GM19025 (cell line): ENCODE measurements at regions not wholly inside any gene's neighbourhood (a gene's known extent, or its start where the extent isn't known, plus 50 kb on each side); places are given as distances from the start of the nearest gene placed in this dataset.
"Not testable (repeated sequence)": the region's sequence is repeated elsewhere in the genome, so short reads cannot be mapped to it uniquely, and the experiment has no call there.

Experiments used
- ATAC-seq: cut with Tn5 transposase; IDR thresholded peaks from one replicate; pipeline ENCODE4 v1.9.1; 2021; ENCODE audit warnings: mild to moderate bottlenecking, low read depth, moderate library complexity; ENCODE audit not compliant: unreplicated experiment

DNA sequence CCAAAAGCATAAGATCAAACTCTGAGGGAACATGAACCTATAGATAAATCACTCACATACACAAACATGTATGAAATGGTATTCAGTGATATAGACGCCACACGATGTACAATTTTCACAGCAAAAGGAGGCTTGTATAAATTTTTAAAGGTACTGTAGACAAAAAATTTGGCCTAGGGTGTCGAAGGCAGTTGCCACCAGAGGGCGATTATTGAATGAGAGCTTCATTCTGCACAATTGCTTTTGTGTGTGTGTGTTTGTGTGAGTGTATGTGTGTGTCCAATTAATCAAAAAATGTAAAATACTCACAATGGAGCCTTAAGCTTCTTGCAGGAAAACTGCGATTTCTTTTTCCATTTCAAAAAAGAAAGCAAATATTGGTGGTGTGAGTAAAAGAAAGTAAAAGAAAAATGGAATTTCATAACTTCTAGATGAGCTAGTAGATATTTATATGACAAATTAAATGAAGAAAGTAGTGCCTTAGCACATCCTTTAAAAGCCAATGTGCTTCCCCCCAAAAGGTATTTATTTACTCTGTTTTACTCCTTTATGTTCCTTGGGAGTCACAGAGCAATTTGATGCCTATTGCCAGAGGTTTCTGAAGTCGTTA is 800.1 kb downstream of the SATB2 start:
- no peak for ATAC-seq

DNA sequence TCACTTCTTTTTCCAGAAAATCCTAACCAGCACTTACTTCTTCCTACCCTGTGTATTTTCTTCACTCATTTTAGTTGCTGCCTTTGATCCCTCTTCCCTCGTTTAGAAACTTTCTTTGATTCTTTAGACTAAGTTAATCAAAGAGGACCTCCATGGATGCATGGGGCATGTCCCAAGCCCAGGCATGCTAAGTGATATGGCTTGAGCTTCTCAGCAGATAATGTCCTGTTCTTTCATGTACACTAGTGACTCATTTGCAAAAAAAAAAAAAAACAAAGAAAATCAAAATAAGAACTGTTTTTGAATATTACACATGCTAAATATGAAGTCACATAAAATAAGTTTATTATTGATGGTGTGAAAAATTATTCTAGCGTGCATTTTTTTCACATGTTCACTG is 800.9 kb downstream of the SATB2 start:
- no peak for ATAC-seq

DNA sequence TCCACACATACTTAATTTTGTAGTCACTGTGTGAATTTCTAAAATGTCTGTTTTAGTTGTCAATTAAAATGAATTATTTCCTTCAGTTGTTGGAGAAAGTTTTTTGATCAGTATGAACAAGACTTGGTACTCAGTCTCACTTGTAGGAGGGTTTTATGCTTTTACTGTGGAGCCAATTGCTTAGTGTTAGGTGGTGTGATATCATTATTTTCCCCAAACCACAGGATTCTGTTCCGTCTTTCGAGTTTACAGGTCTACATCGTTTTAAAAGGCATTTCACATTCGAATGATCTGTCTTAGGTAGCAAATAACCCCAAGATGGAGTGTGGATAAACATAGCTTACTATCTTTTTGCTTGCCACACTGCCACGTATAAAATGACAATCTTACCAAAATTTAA is 803.1 kb downstream of the SATB2 start:
- ATAC-seq = no peak

DNA sequence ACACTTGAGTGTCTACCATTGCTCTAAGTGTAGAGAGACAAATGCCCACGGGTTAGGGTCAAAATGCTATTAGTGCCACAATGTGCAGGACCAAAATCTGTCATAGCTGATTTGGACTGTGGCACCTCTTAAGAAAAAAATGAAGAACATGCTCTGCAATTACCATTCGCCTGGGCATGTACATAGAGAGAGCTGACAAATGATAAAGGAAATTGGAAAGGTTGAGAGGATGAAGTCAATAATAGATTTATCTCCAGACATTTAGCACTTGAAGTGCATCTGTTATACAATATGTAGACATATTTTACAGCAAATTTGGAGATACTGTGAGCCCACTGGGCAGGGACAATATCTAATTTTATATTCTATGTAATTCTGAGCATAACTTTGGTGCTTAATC is 804.4 kb downstream of the SATB2 start:
- no peak for ATAC-seq

DNA sequence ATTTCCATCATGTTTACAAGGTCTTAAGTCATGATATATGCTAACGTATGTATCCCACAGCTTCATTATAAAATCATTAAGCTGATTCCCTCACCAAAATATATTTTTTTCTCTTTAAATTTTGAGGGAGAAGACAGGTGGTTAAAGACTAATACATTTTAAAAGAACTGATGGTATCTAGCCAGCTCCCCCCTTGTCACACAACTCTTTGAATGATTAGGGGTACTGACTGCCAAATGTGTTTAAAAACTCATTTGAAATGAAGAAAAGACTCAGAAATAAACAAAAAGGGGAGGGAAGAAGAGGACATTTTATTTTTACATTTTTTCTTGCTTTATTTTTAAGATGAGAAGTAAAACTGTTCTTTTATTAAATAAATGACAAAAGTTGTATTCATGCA is 805.3 kb downstream of the SATB2 start:
- no peak for ATAC-seq

DNA sequence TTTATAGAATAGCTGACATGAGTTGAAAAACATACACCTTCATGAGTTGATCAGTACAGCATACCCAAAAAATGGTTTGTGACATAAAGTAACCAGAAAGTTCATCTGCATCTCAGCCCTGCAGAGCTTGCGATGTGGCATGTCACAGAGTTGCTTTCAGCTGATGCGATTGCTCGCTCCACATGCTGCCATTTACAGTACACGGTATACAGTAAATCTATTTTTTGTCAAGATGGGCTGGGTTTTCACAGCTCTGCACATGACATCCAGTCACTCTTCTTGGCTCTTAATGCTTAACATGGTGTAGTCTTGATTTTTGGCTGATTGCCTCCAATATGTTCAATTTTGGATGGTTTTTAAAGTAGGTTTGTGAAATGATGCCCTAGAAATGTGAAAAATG is 811.9 kb downstream of the SATB2 start:
- ATAC-seq = no peak

DNA sequence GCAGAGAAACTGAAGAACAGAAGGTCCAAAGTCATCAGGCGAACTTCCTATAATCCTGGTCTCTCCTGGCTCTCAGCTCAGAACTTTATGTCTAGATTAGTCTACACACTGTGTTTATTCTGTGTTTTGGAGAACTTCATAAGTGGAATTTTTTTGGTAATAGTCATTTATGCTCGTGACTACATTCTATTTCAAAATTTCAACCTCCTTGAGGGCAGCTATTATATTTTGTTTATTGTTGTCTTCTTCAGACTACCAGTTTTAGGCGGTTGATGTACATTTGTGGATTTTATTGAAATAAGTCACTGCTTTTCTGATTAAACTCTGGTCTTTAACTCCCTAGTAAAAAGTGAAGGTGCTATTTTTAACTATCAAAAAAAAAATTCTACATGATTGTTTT is 816.6 kb downstream of the SATB2 start:
- no peak for ATAC-seq

DNA sequence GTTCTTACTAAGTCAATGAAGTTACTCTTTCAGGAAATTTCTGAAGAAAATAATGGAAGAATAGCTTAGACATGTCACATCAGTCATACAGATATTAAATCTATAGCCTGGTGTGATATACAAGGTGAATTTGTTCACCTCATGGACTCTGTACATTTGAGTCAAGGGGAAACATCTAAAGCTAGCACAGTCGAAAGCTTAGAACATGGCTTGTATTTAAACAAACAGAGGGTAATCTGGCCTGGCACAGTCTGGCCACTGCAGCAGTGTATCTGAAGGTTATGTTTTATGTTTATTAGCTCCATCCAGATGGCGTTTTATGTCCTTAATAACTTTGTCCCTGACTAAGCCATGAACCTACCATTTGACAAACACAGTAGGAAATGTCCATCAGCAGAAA is 817.3 kb downstream of the SATB2 start:
- no peak for ATAC-seq

DNA sequence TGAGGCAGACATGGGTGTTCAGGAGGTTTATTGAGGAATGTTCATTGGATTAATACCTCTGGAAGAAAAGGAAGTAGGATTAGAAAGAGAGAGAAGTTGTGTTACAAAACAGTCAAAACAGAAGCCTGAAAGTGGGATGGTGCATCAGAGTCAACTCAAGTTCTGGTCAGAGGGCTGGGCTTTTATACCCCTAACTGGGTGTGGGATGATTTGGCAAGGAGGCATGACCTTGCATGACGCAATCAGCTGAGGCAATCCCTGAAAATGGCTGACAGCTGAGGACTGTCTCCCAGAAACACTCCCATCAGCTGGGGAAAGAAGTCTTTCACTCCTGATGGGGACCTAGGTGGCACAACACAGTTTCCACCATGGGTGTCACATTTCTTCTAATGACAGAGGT is 818.2 kb downstream of the SATB2 start:
- ATAC-seq = no peak

DNA sequence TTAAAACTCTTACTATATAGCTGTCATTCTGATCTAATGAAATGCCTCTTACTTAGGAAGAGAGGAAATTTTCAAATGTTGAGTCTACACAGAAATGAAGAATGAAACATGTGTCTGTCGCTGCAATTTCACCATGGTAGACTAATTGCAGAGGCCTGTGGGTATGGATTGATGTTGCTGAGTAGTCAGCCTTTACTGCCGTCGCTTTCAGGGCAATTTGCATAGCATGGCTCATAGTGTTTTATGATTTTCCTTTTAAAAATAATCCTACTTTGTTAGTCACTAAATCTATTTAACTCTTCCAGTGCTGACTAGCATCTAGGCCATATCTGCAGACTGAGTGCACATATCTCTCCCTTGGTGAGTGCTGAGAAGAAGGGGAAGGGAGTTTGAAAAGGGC is 819.2 kb downstream of the SATB2 start:
- ATAC-seq = no peak

DNA sequence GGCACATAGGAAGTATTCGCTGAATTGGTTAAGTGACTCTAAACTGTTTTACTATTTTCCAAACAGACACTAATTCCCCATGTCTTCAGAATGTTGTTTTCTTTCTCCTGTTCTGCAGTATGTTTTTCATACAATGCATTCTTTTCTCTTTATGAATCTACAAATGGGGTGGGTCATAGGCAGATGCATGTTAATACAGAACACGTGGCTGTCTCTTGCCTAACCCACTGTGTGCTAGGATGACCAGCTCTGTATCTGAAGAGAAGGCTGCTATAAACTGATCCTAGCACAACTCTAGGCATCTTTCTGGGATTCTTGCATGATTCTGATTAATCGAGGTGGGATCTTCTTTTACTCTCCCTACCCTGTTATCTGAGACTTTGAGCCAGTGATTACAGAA is 826.0 kb downstream of the PLCL1 start:
- no peak for ATAC-seq

DNA sequence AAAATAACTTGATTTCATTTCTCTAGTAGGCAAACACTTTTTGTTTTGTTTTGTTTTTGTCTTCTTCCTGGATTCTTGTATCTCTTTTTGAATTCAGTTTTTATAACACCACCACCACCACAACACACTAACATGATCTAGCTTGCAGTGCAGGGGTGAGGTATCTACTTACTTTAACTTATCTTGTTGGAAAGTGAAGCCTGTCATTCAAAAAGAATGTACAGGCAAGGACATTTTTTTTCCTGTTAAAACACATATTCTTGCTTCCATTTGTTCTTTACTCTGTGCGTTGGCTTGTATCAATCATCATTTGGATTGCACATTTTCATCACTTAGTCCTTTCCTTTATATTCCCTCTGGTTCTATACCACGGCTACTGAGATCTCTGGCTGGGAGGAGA is 824.2 kb downstream of the PLCL1 start:
- ATAC-seq = no peak

DNA sequence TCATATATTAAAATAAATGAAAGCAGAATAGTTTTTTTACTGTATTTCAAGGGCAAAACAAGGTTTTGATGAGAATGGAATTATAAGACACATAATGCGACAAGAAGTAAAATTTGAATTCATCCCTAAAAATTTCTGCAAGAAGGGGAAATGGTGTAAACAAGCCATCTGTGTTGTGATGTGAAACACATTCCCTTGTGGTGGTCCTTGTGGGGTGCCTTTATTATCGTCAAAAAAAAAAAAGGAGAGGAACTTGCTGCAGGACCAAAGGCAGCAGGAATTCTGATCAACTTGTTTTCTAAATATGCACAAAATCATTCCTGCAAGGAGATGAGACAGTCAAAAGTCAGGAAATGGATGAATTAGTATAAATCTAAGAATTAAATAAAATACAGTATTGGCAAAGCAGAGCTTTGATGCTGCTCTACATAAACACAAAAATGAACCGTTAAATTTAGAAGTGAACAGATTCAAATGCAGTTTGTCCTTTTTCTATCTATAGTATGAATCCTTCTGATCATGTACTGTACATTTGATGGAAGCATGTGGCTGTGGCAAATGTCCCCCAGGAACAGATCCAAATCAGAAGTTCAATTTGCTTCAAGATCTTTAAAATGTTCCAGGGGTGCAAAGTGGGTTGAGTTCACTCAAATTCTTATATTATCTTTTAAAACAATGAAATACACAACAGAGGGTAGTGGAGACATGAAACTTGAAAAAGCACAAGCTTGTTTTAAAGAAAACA is 818.8 kb downstream of the PLCL1 start:
- ATAC-seq = no peak

DNA sequence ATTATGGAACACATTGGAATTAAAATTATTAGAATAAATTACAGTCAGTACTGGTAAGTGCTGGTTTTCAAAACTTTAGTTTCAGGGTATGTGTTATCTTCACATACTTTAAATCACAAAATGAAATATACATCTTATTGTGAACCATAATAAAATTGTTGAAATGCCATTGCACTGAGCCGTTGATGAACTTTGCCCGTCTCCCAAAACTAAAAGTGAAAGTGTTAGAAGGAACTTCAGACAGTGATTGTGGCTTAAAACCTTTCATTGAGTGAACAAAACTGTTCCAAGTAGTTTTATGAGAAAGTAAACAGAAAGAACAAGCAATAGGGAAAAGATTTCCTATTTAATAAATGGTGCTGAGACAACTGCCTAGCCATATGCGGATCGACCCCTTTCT is 811.6 kb downstream of the PLCL1 start:
- no peak for ATAC-seq

DNA sequence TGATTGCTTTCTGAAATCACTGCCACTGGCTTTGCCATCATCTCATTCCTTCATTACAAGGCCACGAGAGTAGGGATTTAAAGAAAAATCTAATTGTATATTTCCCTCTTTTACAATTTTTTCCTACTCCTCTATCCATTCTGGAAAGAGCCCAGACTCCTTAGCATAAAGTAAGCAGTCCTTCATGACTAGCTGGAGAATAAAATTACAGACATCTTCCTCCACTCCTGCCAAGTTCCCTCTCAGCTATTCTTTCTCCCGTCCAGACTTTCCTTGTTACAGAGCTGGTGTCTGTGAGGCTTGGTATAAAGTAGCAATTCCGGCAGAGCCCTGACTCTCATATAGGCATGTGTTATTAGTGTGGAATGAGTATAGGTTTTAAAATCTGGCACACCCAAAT is 806.8 kb downstream of the PLCL1 start:
- ATAC-seq = no peak

DNA sequence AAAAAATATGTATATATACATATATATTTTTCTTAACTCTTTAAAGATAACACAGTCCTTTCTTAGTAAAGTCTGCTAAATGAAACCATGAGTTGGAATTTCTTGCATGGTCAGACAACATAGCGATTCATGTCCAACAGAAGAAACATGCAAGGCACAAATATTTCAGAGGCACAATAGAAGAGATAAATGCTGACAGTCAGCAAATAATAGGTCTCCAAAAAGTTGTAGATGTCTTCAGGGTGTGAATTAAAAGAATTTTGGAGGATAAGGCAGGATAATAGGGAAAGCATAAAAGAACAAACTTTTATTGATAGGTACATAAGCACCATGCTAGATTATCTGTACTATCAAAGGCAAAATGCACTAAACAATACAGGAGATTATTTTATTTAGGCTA is 800.2 kb downstream of the PLCL1 start:
- no peak for ATAC-seq

DNA sequence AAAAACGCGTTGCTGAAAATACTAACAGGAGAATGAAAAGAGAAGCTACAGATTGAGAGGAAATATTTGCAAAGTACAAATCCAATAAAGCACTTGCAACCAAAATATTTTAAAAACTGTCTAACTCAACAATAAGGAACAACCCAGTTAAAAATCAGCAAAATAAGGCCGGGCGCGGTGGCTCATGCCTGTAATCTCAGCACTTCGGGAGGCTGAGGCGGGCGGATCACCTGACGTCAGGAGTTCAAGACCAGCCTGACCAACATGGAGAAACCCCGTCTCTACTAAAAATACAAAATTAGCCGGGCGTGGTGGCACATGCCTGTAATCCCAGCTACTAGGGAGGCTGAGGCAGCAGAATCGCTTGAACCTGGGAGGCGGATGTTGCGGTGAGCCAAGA is 798.6 kb downstream of the PLCL1 start:
- ATAC-seq = not testable (repeated sequence)

DNA sequence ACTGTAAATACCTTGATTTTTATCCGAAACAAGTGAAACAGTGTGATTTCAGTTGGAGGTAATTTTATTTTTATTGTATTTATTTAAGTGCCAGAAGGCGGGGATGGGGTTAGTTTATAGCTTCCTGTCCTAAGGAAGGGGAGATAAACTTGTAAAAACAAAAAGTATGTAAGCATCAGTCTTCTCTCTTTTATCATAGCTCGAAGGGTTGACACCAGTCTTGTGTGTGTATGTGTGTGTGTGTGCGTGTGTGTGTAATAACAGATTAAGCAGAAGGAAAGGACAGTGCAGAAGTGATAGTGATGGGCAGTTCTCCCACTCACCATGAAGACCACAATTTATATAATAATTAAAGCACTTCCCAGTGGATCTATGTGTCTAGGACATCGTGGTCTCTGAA is 793.3 kb downstream of the PLCL1 start:
- no peak for ATAC-seq

DNA sequence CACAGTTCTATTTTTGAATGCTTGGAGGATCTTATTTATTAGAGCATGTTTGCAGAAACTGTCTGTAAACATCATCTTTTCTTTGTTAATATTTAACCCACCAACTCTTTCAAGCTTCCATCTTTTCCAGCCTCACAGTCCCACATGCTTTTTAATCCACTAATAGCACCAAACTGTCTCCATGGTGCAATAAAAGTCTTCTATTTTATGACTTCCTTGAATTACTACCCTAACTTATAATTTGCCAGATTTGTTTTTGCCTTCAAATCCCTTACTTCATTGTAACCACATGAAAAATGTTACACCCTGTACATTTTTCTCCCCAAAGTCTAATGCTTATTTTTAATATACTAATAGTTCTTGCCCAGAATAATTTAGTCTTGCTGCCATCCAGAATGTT is 792.6 kb downstream of the PLCL1 start:
- no peak for ATAC-seq

DNA sequence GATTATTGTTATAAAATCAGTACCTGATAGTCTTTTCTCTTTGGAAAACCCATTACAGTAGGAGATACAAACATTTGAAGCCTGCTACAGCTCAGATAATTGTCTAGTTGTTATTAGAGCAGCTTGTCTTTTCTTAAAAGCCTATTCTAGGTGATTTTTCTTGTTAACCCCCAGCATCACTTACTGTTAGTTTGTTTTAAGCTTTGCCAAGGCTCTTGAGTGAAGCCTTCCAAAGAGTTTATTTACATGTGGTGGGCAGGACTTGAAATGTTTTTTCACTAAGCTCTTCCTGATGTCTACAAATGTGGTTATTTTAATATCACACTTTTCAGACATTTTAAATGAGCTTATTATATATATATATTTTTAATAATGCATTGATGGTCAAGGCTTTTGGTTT is 791.3 kb downstream of the PLCL1 start:
- no peak for ATAC-seq

DNA sequence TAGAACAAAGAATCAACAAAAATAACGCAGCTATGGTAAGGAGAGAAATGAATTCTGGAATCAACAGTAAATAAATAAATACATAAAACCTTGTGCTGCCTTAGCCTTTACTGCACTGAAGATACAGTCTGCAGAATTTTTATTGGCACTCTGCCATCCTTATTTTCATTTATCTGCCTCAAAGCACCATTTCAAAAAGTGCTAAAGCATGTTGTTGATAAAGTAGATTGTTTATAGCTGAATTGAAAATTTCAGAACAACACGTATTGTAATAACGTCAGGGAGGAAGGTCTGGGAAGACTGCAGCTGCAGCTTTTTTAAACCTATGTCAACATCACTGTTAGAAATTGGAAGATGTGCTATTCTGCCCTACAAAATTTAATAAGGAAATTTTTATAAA is 787.2 kb downstream of the PLCL1 start:
- no peak for ATAC-seq

DNA sequence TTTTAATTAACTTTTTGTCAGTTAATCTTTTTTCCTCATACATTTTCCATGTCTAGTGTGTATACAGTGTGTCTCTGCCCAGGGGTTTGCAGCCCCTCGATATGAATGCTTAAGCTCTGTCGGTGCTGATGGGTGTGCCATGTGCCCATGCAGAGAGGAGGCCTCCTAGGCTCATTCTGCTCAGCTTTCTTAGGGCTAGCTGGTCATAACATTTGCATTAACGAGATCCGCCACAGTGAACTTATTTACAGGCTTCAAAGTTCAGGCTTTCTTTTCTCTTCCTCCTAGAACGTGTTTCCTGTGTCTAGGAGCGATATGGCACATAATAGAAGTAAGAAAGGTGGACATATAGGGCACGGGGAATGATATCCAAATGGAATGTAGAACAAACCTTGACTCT is 783.3 kb downstream of the PLCL1 start:
- ATAC-seq = no peak

DNA sequence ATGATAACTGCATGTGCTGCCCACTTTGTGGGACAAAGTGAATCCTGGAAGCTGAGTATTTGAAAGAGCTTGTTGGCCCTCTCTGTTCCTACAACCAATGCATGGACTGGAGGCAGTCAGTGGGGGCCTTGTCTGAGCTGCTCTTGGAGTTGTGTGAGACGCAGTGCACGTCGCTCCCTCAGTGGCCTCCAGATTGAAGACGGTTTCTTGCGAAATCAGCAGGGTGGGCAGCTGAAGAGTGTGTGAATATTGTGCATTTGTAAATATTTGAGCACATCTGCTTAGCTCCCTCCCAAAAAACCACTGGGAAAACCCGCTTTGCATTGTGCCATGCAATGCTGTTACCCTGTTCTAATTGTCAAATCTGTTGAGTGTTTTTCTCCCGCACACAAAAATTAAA is 782.8 kb downstream of the PLCL1 start:
- ATAC-seq = no peak
